ENCODE measurements at regions not wholly inside any gene's neighbourhood (a gene's known extent, or its start where the extent isn't known, plus 50 kb on each side); places are given as distances from the start of the nearest gene placed in this dataset.
"Not testable (repeated sequence)": the region's sequence is repeated elsewhere in the genome, so short reads cannot be mapped to it uniquely, and the experiment has no call there.

DNA sequence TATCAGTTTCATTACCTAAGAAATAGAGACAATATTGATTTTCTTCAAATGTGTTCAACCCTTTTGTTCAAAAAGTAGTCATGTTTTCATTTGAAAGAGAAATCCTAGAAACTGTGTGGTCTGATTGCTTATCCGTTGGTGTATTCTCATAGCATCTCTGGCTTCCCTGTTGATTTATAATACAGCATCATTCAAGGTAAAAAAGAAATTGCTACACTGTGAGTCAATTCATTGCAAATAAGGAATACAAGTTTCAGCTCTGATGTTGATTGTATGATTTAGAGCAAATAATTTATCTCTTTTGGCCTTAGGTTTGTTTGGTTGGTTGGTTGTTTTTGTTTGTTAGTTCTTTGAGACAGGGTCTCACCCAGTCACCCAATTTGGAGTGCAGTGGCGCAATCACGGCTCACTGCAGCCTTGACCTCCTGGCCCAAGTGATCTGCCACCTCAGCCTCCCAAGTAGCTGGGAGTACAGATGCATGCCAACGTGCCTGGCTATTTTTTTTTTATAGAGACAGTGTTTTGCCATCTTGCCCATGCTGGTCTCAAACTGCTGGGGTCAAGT is 185.5 kb upstream of the TNFAIP3 start:
- TF ChIP-seq, protein P1, sequence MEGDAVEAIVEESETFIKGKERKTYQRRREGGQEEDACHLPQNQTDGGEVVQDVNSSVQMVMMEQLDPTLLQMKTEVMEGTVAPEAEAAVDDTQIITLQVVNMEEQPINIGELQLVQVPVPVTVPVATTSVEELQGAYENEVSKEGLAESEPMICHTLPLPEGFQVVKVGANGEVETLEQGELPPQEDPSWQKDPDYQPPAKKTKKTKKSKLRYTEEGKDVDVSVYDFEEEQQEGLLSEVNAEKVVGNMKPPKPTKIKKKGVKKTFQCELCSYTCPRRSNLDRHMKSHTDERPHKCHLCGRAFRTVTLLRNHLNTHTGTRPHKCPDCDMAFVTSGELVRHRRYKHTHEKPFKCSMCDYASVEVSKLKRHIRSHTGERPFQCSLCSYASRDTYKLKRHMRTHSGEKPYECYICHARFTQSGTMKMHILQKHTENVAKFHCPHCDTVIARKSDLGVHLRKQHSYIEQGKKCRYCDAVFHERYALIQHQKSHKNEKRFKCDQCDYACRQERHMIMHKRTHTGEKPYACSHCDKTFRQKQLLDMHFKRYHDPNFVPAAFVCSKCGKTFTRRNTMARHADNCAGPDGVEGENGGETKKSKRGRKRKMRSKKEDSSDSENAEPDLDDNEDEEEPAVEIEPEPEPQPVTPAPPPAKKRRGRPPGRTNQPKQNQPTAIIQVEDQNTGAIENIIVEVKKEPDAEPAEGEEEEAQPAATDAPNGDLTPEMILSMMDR (IDR thresholded peaks at IDR 0.05; ENCODE audit: control insufficient read depth, insufficient read depth, low read depth, low read length, missing control alignments): no peak
- no peak overlapping the region for H3K4me3 ChIP-seq (ENCODE audit: control insufficient read depth, low read depth, low read length)
- DNase-seq (ENCODE audit: low read depth): no peak

DNA sequence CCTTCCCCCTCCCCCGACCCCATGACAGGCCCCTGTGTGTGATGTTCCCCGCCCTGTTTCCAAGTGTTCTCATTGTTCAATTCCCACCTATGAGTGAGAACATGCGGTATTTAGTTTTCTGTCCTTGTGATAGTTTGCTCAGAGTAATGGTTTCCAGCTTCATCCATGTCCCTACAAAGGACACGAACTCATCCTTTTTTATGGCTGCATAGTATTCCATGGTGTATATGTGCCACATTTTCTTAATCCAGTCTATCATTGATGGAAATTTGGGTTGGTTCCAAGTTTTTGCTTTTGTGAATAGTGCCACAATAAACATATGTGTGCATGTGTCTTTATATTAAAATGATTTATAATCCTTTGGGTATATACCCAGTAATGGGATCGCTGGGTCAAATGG is 184.4 kb upstream of the TNFAIP3 start:
- H3K4me3 ChIP-seq (ENCODE audit: control insufficient read depth, low read depth, low read length); DNase-seq (ENCODE audit: low read depth): not testable (repeated sequence)

DNA sequence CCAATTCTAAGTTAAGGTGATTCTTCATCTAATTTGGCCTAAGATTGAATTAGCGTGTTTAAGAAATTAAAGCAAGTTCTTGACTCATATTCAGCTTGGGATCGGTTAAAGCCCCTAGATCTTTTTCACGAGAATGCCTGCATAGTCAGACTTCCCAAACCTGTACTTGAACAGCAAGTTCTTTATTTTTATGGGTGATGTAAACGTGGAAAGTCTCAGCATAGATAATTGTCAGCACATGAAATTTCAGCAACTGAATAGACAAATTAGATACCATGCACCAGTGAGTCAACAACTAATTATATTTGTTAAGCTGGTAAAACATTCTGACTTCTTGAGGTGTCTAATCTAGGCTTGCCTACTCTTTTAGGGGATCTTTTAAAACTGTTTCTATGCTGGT is 183.1 kb upstream of the TNFAIP3 start:
- no peak overlapping the region for H3K4me3 ChIP-seq (ENCODE audit: control insufficient read depth, low read depth, low read length)
- TF ChIP-seq, protein P1 (IDR thresholded peaks at IDR 0.05; ENCODE audit: control insufficient read depth, insufficient read depth, low read depth, low read length, missing control alignments): no peak
- DNase-seq (ENCODE audit: low read depth): no peak

DNA sequence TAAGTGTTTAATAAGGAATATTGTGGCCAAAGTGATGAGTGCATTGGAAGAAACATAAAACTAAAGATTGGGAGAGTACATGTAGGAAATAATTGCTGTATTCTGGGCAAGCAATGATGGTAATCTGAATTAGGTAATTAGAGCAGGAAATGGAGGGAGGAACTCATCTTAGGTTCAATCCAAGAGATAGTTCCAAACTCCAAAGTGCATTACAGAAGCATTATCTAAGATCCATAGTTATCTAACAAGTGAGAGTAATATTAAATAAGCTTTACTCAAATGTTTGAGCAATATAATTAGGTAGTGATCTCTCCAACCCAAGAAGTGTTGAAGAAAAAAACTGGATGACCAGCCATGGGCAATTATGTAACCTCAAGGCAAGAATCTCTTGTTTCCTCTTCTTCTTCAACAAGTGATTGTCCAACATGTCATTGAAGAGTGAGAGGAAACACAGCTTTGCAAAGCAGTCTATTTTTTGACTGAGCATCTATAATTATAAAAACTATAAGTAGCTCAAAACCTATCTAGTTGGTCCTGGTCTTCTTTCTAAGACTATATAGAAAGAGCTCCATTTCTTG is 181.2 kb upstream of the TNFAIP3 start:
- TF ChIP-seq, protein P1 (IDR thresholded peaks at IDR 0.05; ENCODE audit: control insufficient read depth, insufficient read depth, low read depth, low read length, missing control alignments): no peak
- no peak for DNase-seq (ENCODE audit: low read depth)
- no peak overlapping the region for H3K4me3 ChIP-seq (ENCODE audit: control insufficient read depth, low read depth, low read length)

DNA sequence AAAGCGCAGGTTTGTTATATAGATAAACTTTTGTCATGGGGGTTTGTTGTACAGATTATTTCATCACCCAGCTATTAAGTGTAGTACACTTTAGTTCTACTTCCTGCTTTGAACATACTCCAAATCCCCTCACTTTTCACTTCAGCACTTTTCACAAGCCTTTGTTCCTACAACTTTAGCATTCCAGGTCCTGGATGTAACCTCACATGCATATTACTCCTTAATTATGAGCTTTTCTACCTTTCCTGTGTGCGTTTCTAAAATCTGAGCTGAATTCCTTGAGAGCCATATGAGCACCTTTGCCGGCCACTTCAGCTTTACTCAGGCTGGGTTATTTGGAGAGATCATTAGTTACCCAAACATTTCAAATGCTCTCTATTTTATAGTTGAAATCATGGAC is 179.2 kb upstream of the TNFAIP3 start:
- no peak overlapping the region for H3K4me3 ChIP-seq (ENCODE audit: control insufficient read depth, low read depth, low read length)
- TF ChIP-seq, protein P1 (IDR thresholded peaks at IDR 0.05; ENCODE audit: control insufficient read depth, insufficient read depth, low read depth, low read length, missing control alignments): no peak
- DNase-seq (ENCODE audit: low read depth): no peak

DNA sequence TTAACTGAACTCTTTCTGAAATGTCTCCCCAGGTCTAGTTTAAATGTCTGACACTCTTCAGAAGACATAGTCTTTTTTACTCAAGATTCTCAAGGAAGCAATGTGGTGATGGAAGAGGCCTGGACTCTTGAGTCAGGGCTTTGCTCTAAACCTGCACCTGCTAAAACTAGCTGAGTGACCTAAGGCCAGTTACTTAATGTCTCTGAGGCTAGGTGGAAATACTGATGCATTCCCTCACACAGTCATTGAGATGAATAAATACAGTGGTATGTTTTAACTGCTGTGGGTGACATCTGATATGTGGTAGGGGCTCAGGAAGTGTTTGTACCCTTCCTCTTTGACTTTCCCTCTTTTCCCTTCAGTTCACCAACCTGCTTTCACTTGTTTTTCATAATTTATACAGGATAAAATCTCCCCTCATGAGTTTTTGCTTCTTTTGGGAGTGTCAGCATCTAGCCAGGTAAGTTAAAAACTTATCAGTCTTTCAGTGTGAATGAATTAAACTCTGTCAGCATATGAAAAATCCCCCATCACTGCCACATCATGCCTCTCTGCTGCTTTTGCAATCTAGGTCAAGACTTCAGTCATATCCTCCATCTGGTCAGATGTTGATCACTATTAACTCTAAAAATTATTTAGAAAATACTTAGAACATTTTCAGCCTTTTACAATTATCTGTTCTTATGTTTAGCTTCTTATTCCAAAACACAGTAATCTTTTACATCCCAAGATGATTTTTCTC is 178.7 kb upstream of the TNFAIP3 start:
- no peak overlapping the region for H3K4me3 ChIP-seq (ENCODE audit: control insufficient read depth, low read depth, low read length)
- DNase-seq (ENCODE audit: low read depth): no peak
- TF ChIP-seq, protein P1 (IDR thresholded peaks at IDR 0.05; ENCODE audit: control insufficient read depth, insufficient read depth, low read depth, low read length, missing control alignments): no peak

DNA sequence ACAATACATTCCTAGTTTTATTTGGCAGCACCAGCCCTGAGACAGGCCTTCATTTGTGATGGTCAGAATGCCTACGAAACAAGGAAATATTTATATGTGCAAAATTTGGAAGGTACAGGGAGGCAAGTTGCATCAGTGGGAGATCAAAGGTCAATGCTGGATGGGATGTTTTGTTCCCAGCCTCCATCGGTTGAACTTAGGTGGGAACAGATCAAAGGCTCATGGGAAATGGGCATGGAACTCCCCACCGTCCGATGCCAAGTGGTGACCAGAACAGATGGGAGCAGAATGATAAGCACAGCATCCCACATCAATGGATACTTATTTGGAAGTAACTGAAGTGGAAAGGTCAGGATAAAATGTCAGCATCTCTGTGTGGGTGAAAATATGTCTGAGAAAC is 177.7 kb upstream of the TNFAIP3 start:
- TF ChIP-seq, protein P1 (IDR thresholded peaks at IDR 0.05; ENCODE audit: control insufficient read depth, insufficient read depth, low read depth, low read length, missing control alignments): no peak
- no peak for DNase-seq (ENCODE audit: low read depth)
- no peak overlapping the region for H3K4me3 ChIP-seq (ENCODE audit: control insufficient read depth, low read depth, low read length)
